Progenitor cell of endocrine pancreas (in vitro differentiated cells): ENCODE measurements at regions not wholly inside any gene's neighbourhood (a gene's known extent, or its start where the extent isn't known, plus 50 kb on each side); places are given as distances from the start of the nearest gene placed in this dataset.

Source experiments
- DNase-seq: peaks from one replicate; pipeline ENCODE4 v3.0.0; 2021; ENCODE audit warnings: low spot score; ENCODE audit not compliant: unreplicated experiment
- H3K27ac Mint-ChIP-seq: 2 replicates; pipeline ENCODE4 v1.8.0; 2021; ENCODE audit warnings: mild to moderate bottlenecking, moderate library complexity, mixed read lengths
- H3K27me3 Mint-ChIP-seq: 2 replicates; pipeline ENCODE4 v1.8.0; 2021; ENCODE audit warnings: mixed read lengths
- H3K36me3 Mint-ChIP-seq: 2 replicates; pipeline ENCODE4 v1.8.0; 2022; ENCODE audit warnings: mixed read lengths; ENCODE audit not compliant: insufficient read depth
- H3K4me1 Mint-ChIP-seq: 2 replicates; pipeline ENCODE4 v1.8.0; 2021; ENCODE audit warnings: low read depth, mixed read lengths
- H3K4me3 Mint-ChIP-seq: 2 replicates; pipeline ENCODE4 v1.8.0; 2021; ENCODE audit warnings: low read depth, mild to moderate bottlenecking, moderate library complexity, mixed read lengths
- H3K9me3 Mint-ChIP-seq: 2 replicates; pipeline ENCODE4 v1.8.0; 2021; ENCODE audit warnings: low read depth, mixed read lengths
- CTCF ChIP-seq: fragments of 200-600 bp; sonication (generic); IDR thresholded peaks from one replicate; pipeline ENCODE4 v1.5.0; 2021; ENCODE audit warnings: antibody characterized with exemption, mild to moderate bottlenecking; ENCODE audit not compliant: unreplicated experiment

- TF ChIP-seq CTCF: no peak
- DNase-seq: no peak
- H3K36me3 Mint-ChIP-seq: no peaks in the 10 kb centered on the region
- H3K4me1 Mint-ChIP-seq: peaks cover 22% of the 10 kb centered on the region
- no peak overlapping the region for H3K27ac Mint-ChIP-seq
- H3K27me3 Mint-ChIP-seq: peaks cover 4% of the 10 kb centered on the region
- H3K9me3 Mint-ChIP-seq: no peaks in the 10 kb centered on the region
- H3K4me3 Mint-ChIP-seq: no peak overlapping the region
Measured at GRCh38 chr9:27668280-27668679, 95.0 kb upstream of the C9orf72 start.

GRCh38 chr9:27671636-27672035 is 98.4 kb upstream of the C9orf72 start:
- H3K4me3 Mint-ChIP-seq: no peak overlapping the region
- H3K27ac Mint-ChIP-seq: no peak overlapping the region
- DNase-seq: no peak
- H3K36me3 Mint-ChIP-seq: no peaks in the 10 kb centered on the region
- peaks cover 11% of the 10 kb centered on the region for H3K4me1 Mint-ChIP-seq
- no peak for TF ChIP-seq CTCF
- no peaks in the 10 kb centered on the region for H3K9me3 Mint-ChIP-seq
- H3K27me3 Mint-ChIP-seq: peaks cover 3% of the 10 kb centered on the region

- no peak for TF ChIP-seq CTCF
- no peaks in the 10 kb centered on the region for H3K9me3 Mint-ChIP-seq
- H3K4me3 Mint-ChIP-seq: no peak overlapping the region
- no peak overlapping the region for H3K27ac Mint-ChIP-seq
- H3K36me3 Mint-ChIP-seq: no peaks in the 10 kb centered on the region
- DNase-seq: no peak
- H3K27me3 Mint-ChIP-seq: peaks cover 3% of the 10 kb centered on the region
- H3K4me1 Mint-ChIP-seq: peaks cover 11% of the 10 kb centered on the region
Measured at GRCh38 chr9:27672718-27673117, 99.4 kb upstream of the C9orf72 start.

- Mint-ChIP-seq H3K4me3 (no peak overlapping the region), H3K27ac (no peak overlapping the region), H3K9me3 (no peaks in the 10 kb centered on the region), H3K27me3 (peaks cover 3% of the 10 kb centered on the region), H3K36me3 (no peaks in the 10 kb centered on the region), H3K4me1 (peaks cover 8% of the 10 kb centered on the region)
- no peak for DNase-seq
- no peak for TF ChIP-seq CTCF
Measured at GRCh38 chr9:27673641-27674040, 100.4 kb upstream of the C9orf72 start.

- peaks cover 8% of the 10 kb centered on the region for H3K4me1 Mint-ChIP-seq
- TF ChIP-seq CTCF: no peak
- H3K27ac Mint-ChIP-seq: no peak overlapping the region
- H3K36me3 Mint-ChIP-seq: no peaks in the 10 kb centered on the region
- no peaks in the 10 kb centered on the region for H3K9me3 Mint-ChIP-seq
- no peak overlapping the region for H3K4me3 Mint-ChIP-seq
- DNase-seq: no peak
- H3K27me3 Mint-ChIP-seq: peaks cover 3% of the 10 kb centered on the region
Measured at GRCh38 chr9:27675354-27675753, 102.1 kb upstream of the C9orf72 start.
